Hematopoietic multipotent progenitor cell treated with erythropoietin and hydrocortisone succinate and interleukin-3 and kit ligand, for 15 days (in vitro differentiated cells): ENCODE measurements at regions not wholly inside any gene's neighbourhood (a gene's known extent, or its start where the extent isn't known, plus 50 kb on each side); places are given as distances from the start of the nearest gene placed in this dataset.
A peak's percentile ranks its signal among the peaks of the same experiment; 100 is the strongest.

Source experiments
- DNase-seq: peaks from one replicate; pipeline ENCODE4 v3.0.0-alpha.2; 2015; ENCODE audit warnings: low spot score

GRCh38 chr12:4223273-4223845 lies 50.2 kb upstream of the CCND2 start:
- no peak for DNase-seq

- peak; percentile 8 for DNase-seq
Observed at GRCh38 chr12:4221258-4221620, 52.3 kb upstream of the CCND2 start.

GRCh38 chr12:4220536-4221257 lies 52.9 kb upstream of the CCND2 start:
- no peak for DNase-seq

GRCh38 chr12:4217091-4217490 lies 56.5 kb upstream of the CCND2 start:
- DNase-seq = no peak

- no peak for DNase-seq
Observed at GRCh38 chr12:4216187-4216927, 57.2 kb upstream of the CCND2 start.

GRCh38 chr12:4215229-4216186 lies 58.1 kb upstream of the CCND2 start:
- DNase-seq = peak; percentile 72

- DNase-seq = no peak
Observed at GRCh38 chr12:4214877-4215228, 58.7 kb upstream of the CCND2 start.

GRCh38 chr12:4213471-4213870 lies 60.1 kb upstream of the CCND2 start:
- no peak for DNase-seq

GRCh38 chr12:4212845-4213244 lies 60.7 kb upstream of the CCND2 start:
- DNase-seq = no peak

GRCh38 chr12:4211372-4211771 lies 62.2 kb upstream of the CCND2 start:
- no peak for DNase-seq

GRCh38 chr12:4210183-4210582 lies 63.4 kb upstream of the CCND2 start:
- DNase-seq = no peak

GRCh38 chr12:4206470-4206869 lies 67.1 kb upstream of the CCND2 start:
- DNase-seq = no peak

- DNase-seq = no peak
Observed at GRCh38 chr12:4203772-4204376, 69.7 kb upstream of the CCND2 start.

GRCh38 chr12:4202918-4203317 lies 70.6 kb upstream of the CCND2 start:
- no peak for DNase-seq

GRCh38 chr12:4202487-4202886 lies 71.1 kb upstream of the CCND2 start:
- no peak for DNase-seq

GRCh38 chr12:4201333-4202100 lies 72.0 kb upstream of the CCND2 start:
- DNase-seq = no peak

GRCh38 chr12:4197922-4198763 lies 75.4 kb upstream of the CCND2 start:
- DNase-seq = no peak

- DNase-seq = no peak
Observed at GRCh38 chr12:4196805-4197420, 76.6 kb upstream of the CCND2 start.

GRCh38 chr12:4194668-4195067 lies 78.9 kb upstream of the CCND2 start:
- no peak for DNase-seq

GRCh38 chr12:4193821-4194220 lies 79.7 kb upstream of the CCND2 start:
- no peak for DNase-seq
